IMR-90 (cell line): ENCODE measurements at regions not wholly inside any gene's neighbourhood (a gene's known extent, or its start where the extent isn't known, plus 50 kb on each side); places are given as distances from the start of the nearest gene placed in this dataset.

Experiments used
- CEBPB ChIP-seq: IDR thresholded peaks from 2 replicates; pipeline ENCODE4 v1.6.1; 2012; ENCODE audit warnings: low read depth, low read length, improper control_type of control experiment
- MAFK ChIP-seq: IDR thresholded peaks from 2 replicates; pipeline ENCODE4 v1.6.1; 2012; ENCODE audit warnings: low read depth, low read length, improper control_type of control experiment
- MAZ ChIP-seq: IDR thresholded peaks from 2 replicates; pipeline ENCODE4 v1.6.1; 2012; ENCODE audit warnings: low read depth, mild to moderate bottlenecking, low read length, improper control_type of control experiment, moderate library complexity, borderline replicate concordance
- MXI1 ChIP-seq: IDR thresholded peaks from 2 replicates; pipeline ENCODE4 v1.6.1; 2012; ENCODE audit warnings: low read depth, mild to moderate bottlenecking, low read length, moderate library complexity, borderline replicate concordance
- NFE2L2 ChIP-seq: fragments of 150-350 bp; IDR thresholded peaks from 2 replicates; pipeline ENCODE4 v1.6.1; 2016; ENCODE audit warnings: low read depth, mild to moderate bottlenecking, low read length
- POLR2A ChIP-seq: IDR thresholded peaks from 2 replicates; pipeline ENCODE4 v1.6.1; 2012; ENCODE audit warnings: mild to moderate bottlenecking, low read depth, low read length
- RAD21 ChIP-seq: IDR thresholded peaks from 2 replicates; pipeline ENCODE4 v1.6.1; 2012; ENCODE audit warnings: low read length, improper control_type of control experiment
- RFX5 ChIP-seq: IDR thresholded peaks from 2 replicates; pipeline ENCODE4 v1.8.0; 2012; ENCODE audit warnings: low read depth, mild to moderate bottlenecking, low read length, moderate library complexity
- SMC3 ChIP-seq: fragments of 150-350 bp; IDR thresholded peaks from 2 replicates; pipeline ENCODE4 v1.6.1; 2016; ENCODE audit warnings: low read depth, mild to moderate bottlenecking, antibody characterized with exemption, low read length, moderate library complexity
- TF ChIP-seq, protein P1 (sequence below): conservative IDR thresholded peaks from 2 replicates; pipeline ENCODE4 v1.5.1; 2012; ENCODE audit warnings: mild to moderate bottlenecking, low read depth, low read length, improper control_type of control experiment
- TF ChIP-seq, protein P2 (sequence below): fragments of 150-350 bp; IDR thresholded peaks from 2 replicates; pipeline ENCODE4 v1.6.1; 2016; ENCODE audit warnings: low read depth, mild to moderate bottlenecking, low read length, moderate library complexity, borderline replicate concordance

GRCh38 chr6:170180671-170181337, 110.1 kb downstream of the DLL1 start:
- no peak for TF ChIP-seq POLR2A
- TF ChIP-seq, protein P1, sequence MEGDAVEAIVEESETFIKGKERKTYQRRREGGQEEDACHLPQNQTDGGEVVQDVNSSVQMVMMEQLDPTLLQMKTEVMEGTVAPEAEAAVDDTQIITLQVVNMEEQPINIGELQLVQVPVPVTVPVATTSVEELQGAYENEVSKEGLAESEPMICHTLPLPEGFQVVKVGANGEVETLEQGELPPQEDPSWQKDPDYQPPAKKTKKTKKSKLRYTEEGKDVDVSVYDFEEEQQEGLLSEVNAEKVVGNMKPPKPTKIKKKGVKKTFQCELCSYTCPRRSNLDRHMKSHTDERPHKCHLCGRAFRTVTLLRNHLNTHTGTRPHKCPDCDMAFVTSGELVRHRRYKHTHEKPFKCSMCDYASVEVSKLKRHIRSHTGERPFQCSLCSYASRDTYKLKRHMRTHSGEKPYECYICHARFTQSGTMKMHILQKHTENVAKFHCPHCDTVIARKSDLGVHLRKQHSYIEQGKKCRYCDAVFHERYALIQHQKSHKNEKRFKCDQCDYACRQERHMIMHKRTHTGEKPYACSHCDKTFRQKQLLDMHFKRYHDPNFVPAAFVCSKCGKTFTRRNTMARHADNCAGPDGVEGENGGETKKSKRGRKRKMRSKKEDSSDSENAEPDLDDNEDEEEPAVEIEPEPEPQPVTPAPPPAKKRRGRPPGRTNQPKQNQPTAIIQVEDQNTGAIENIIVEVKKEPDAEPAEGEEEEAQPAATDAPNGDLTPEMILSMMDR: no peak
- no peak for TF ChIP-seq RAD21
- no peak for TF ChIP-seq RFX5
- TF ChIP-seq MAFK: no peak
- TF ChIP-seq CEBPB: no peak
- TF ChIP-seq, protein P2, sequence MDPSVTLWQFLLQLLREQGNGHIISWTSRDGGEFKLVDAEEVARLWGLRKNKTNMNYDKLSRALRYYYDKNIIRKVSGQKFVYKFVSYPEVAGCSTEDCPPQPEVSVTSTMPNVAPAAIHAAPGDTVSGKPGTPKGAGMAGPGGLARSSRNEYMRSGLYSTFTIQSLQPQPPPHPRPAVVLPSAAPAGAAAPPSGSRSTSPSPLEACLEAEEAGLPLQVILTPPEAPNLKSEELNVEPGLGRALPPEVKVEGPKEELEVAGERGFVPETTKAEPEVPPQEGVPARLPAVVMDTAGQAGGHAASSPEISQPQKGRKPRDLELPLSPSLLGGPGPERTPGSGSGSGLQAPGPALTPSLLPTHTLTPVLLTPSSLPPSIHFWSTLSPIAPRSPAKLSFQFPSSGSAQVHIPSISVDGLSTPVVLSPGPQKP: no peak
- no peak for TF ChIP-seq NFE2L2
- TF ChIP-seq SMC3: no peak
- no peak for TF ChIP-seq MXI1
- no peak for TF ChIP-seq MAZ
